SHP77 treated with DMSO at 0.1 percent for 48 hours (cell line): ENCODE measurements at regions not wholly inside any gene's neighbourhood (a gene's known extent, or its start where the extent isn't known, plus 50 kb on each side); places are given as distances from the start of the nearest gene placed in this dataset.

Experiments
- DNase-seq: peaks from one replicate; lab custom pipeline; 2025; lab: John Stamatoyannopoulos, UW

DNA sequence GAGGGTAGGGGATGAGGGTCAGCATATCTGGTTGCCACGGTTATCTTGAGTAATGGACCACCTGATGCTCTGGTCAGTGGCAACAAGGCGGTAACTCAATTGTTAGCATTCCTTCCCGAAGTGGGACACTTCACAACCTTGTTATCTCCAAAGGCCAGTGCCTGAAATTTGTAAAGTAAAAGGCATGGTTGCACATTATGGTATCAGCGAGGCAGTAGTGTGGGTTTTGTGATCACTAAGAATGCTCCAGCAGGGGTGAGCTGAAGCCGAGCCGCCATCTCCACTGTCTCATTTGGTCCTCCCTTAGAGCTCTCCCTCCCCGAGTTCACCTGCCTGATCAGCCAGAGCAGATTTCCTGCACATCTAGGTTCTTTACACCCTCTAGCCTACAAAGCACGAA, 50.5 kb upstream of the LGALSL start:
- no peak for DNase-seq

DNA sequence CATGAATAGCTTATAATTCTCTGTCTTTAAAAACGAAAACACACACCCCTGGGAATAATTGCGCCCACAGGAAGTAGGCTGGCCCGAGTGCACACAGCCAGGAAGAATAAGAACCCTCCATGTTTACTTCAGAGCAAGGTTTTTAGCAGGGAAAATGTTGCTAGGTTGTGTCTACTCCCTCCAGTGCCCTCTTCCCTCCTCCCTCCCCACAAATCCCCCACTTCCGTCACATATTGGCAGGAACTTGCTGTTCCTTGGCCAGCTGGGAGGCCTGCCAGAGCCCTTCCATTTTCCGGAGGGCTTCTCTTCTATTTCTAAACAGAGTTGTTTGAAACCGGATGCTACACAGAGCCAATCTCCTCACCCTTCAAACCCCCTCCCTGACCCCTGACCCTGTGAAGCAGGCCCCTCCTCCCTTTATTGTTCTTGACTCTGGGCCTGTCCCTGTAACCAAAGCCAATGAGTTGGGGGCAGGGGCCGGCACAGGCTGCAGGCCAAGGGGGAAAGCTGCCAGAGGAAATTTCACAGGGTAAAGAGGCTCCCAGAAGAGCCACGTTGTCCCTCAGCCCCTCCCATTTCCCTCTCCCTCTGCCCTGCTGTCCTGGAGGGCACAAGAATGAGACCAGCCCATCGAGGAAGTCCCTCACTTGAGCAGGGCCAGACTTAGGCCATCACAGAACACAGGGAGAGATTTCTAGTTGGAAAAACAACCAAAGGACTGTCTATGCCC, 49.8 kb upstream of the LGALSL start:
- peak; percentile 16 for DNase-seq
